ENCODE measurements at regions not wholly inside any gene's neighbourhood (a gene's known extent, or its start where the extent isn't known, plus 50 kb on each side); places are given as distances from the start of the nearest gene placed in this dataset.

GRCh38 chr10:84900141-84900540, 571.8 kb downstream of the CCSER2 start:
- TF ChIP-seq CTCF (IDR thresholded peaks at IDR 0.05) = no peak
- no peak for TF ChIP-seq POLR2A (IDR thresholded peaks at IDR 0.05)
- TF ChIP-seq EP300 (IDR thresholded peaks at IDR 0.05) = no peak
